GM23338 (cell line): ENCODE measurements at regions not wholly inside any gene's neighbourhood (a gene's known extent, or its start where the extent isn't known, plus 50 kb on each side); places are given as distances from the start of the nearest gene placed in this dataset.

ENCODE experiments used
- ATAC-seq: fragments of 200-7000 bp; cut with Tn5 transposase; 3 replicates; pipeline ENCODE4 v1.9.1; 2020
- DNase-seq: peaks from one replicate; pipeline ENCODE4 v3.0.0-alpha.2; 2015; ENCODE audit warnings: low spot score
- H2AFZ ChIP-seq: fragments of 200-600 bp; sonication (generic); 2 replicates; pipeline ENCODE4 v1.8.0; 2016; ENCODE audit warnings: antibody characterized with exemption, mild to moderate bottlenecking, moderate library complexity
- H3F3A ChIP-seq: fragments of 200-600 bp; sonication (generic); replicated peaks from 2 replicates; pipeline ENCODE4 v1.8.0; 2017; ENCODE audit warnings: antibody characterized with exemption, mixed run types, low read depth
- H3K27ac ChIP-seq: fragments of 200-600 bp; sonication (generic); 2 replicates; pipeline ENCODE4 v1.6.1; 2016; ENCODE audit warnings: low read depth
- H3K27me3 ChIP-seq: fragments of 200-600 bp; sonication (generic); 2 replicates; pipeline ENCODE4 v1.8.0; 2016; ENCODE audit warnings: mild to moderate bottlenecking, mixed run types, moderate library complexity; ENCODE audit not compliant: insufficient read depth
- H3K36me3 ChIP-seq: fragments of 200-600 bp; sonication (generic); 2 replicates; pipeline ENCODE4 v1.8.0; 2016; ENCODE audit warnings: mild to moderate bottlenecking; ENCODE audit not compliant: insufficient read depth
- H3K4me1 ChIP-seq: fragments of 200-600 bp; sonication (generic); 2 replicates; pipeline ENCODE4 v1.8.0; 2016; ENCODE audit warnings: mild to moderate bottlenecking, moderate library complexity; ENCODE audit not compliant: insufficient read depth
- H3K4me2 ChIP-seq: fragments of 200-600 bp; sonication (generic); 2 replicates; pipeline ENCODE4 v1.7.1; 2017; ENCODE audit warnings: mixed run types
- H3K4me3 ChIP-seq: fragments of 200-600 bp; sonication (generic); 2 replicates; pipeline ENCODE4 v1.6.1; 2016; ENCODE audit warnings: mixed run types
- H3K79me2 ChIP-seq: fragments of 200-600 bp; sonication (generic); replicated peaks from 2 replicates; pipeline ENCODE4 v1.8.0; 2017; ENCODE audit warnings: mild to moderate bottlenecking; ENCODE audit not compliant: insufficient read depth
- H3K9me2 ChIP-seq: fragments of 200-600 bp; sonication (generic); 2 replicates; pipeline ENCODE4 v1.8.0; 2017; ENCODE audit not compliant: insufficient read depth
- H4K20me1 ChIP-seq: fragments of 200-600 bp; sonication (generic); replicated peaks from 2 replicates; pipeline ENCODE4 v1.8.0; 2017; ENCODE audit warnings: mild to moderate bottlenecking; ENCODE audit not compliant: insufficient read depth
- H3K27ac Mint-ChIP-seq: 2 replicates; pipeline ENCODE4 v1.8.0; 2020; ENCODE audit warnings: inconsistent platforms, mild to moderate bottlenecking, moderate library complexity, mixed read lengths
- H3K27me3 Mint-ChIP-seq: 3 replicates; pipeline ENCODE4 v1.8.0; 2022; ENCODE audit warnings: low read depth, mild to moderate bottlenecking, moderate library complexity, mixed read lengths, inconsistent platforms; ENCODE audit not compliant: insufficient read depth, poor library complexity
- H3K36me3 Mint-ChIP-seq: 3 replicates; pipeline ENCODE4 v1.8.0; 2021; ENCODE audit warnings: low read depth, mild to moderate bottlenecking, inconsistent platforms, moderate library complexity, mixed read lengths
- H3K4me1 Mint-ChIP-seq: 3 replicates; pipeline ENCODE4 v1.8.0; 2020; ENCODE audit warnings: mild to moderate bottlenecking, inconsistent platforms, mixed read lengths
- H3K4me3 Mint-ChIP-seq: 3 replicates; pipeline ENCODE4 v1.8.0; 2021; ENCODE audit warnings: moderate library complexity, mild to moderate bottlenecking, inconsistent platforms, mixed read lengths
- H3K9me3 Mint-ChIP-seq: 3 replicates; pipeline ENCODE4 v1.8.0; 2020; ENCODE audit warnings: moderate library complexity, mild to moderate bottlenecking, inconsistent platforms, mixed read lengths
- CREB1 ChIP-seq: fragments of 250-450 bp; sonication (Bioruptor Pico); IDR thresholded peaks from 2 replicates; pipeline ENCODE4 v1.5.0; 2020; ENCODE audit warnings: low read depth, mild to moderate bottlenecking, moderate library complexity
- EZH2 ChIP-seq: fragments of 200-600 bp; sonication (generic); IDR thresholded peaks from one replicate; pipeline ENCODE4 v1.8.0; 2017; ENCODE audit warnings: antibody characterized with exemption, mild to moderate bottlenecking, low read depth; ENCODE audit not compliant: unreplicated experiment
- EZH2phosphoT487 ChIP-seq: fragments of 200-600 bp; sonication (generic); IDR thresholded peaks from one replicate; pipeline ENCODE4 v1.8.1; 2018; ENCODE audit warnings: antibody characterized with exemption; ENCODE audit not compliant: unreplicated experiment
- JUNB ChIP-seq: IDR thresholded peaks from one replicate; pipeline ENCODE4 v1.6.1; 2016; ENCODE audit warnings: antibody characterized with exemption; ENCODE audit not compliant: unreplicated experiment
- NANOG ChIP-seq: IDR thresholded peaks from 2 replicates; pipeline ENCODE4 v1.6.1; 2016; ENCODE audit warnings: antibody characterized with exemption, borderline replicate concordance
- POLR2AphosphoS5 ChIP-seq: IDR thresholded peaks from 2 replicates; pipeline ENCODE4 v1.6.1; 2016; ENCODE audit warnings: antibody characterized with exemption, low read depth
- STAT1 ChIP-seq: IDR thresholded peaks from one replicate; pipeline ENCODE4 v1.6.1; 2016; ENCODE audit warnings: antibody characterized with exemption; ENCODE audit not compliant: unreplicated experiment
- ZNF114 ChIP-seq: fragments of 250-450 bp; sonication (Bioruptor Pico); IDR thresholded peaks from 2 replicates; pipeline ENCODE4 v1.5.0; 2020; ENCODE audit warnings: mild to moderate bottlenecking, moderate library complexity
- ZNF331 ChIP-seq: fragments of 250-450 bp; sonication (Bioruptor Pico); IDR thresholded peaks from 2 replicates; pipeline ENCODE4 v1.5.0; 2020; ENCODE audit warnings: low read depth, mild to moderate bottlenecking, moderate library complexity
- TF ChIP-seq, protein P1 (sequence below), 2 experiments: fragments of 200-600 bp in 1 of 2; sonication (generic) in 1 of 2; conservative IDR thresholded peaks; 2 replicates each; pipeline versions ENCODE4 v1.5.1 to v1.6.1; 2016 to 2017; ENCODE audit warnings: antibody characterized with exemption in 2 of 2, low read depth in 2 of 2, mild to moderate bottlenecking in 2 of 2, moderate library complexity in 1 of 2
- TF ChIP-seq, protein P2 (sequence below): IDR thresholded peaks from one replicate; pipeline ENCODE4 v1.6.1; 2018; ENCODE audit warnings: antibody characterized with exemption; ENCODE audit not compliant: unreplicated experiment
- TF ChIP-seq, protein P3 (sequence below): fragments of 250-450 bp; sonication (Bioruptor Pico); IDR thresholded peaks from 2 replicates; pipeline ENCODE4 v1.5.0; 2020; ENCODE audit warnings: mild to moderate bottlenecking, moderate library complexity
- TF ChIP-seq, protein P4 (sequence below): IDR thresholded peaks from 2 replicates; pipeline ENCODE4 v1.6.1; 2016; ENCODE audit warnings: antibody characterized with exemption

DNA sequence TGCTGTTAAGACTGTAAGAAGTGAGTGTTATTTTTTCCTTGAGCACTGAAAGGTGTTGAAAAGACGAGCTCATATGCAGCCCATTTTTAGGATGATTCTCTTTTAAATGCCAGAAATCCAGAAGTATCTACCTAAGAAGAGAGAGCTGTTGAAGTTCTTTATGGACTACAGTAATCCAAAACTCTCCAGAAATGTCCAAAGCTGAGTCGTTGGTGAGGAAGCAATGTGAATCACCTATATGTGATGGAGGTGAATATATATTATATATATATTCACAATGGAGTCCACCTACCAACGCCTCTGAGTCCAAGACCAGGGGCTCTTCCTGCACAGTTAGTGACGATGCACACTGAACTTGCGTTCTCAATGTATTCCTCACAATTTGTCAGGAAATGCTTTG lies 252.7 kb upstream of the PITRM1 start:
- H3K9me3 Mint-ChIP-seq: no peaks in the 10 kb centered on the region
- H3K4me1 ChIP-seq: no peaks in the 10 kb centered on the region
- no peaks in the 10 kb centered on the region for H3F3A ChIP-seq
- no peak overlapping the region for H3K27ac Mint-ChIP-seq
- H3K27me3 ChIP-seq: no peaks in the 10 kb centered on the region
- peaks cover 3% of the 10 kb centered on the region for H3K27me3 Mint-ChIP-seq
- no peaks in the 10 kb centered on the region for H4K20me1 ChIP-seq
- H3K36me3 ChIP-seq: no peaks in the 10 kb centered on the region
- no peak overlapping the region for H2AFZ ChIP-seq
- peaks cover 7% of the 10 kb centered on the region; the same call in 1 of the 3 replicates for H3K4me1 Mint-ChIP-seq
- 0 out of 2 replicates have a peak, but pooled peaks cover 8% of the 10 kb centered on the region for H3K9me2 ChIP-seq
- H3K4me3 ChIP-seq: no peak overlapping the region
- TF ChIP-seq, protein P1, sequence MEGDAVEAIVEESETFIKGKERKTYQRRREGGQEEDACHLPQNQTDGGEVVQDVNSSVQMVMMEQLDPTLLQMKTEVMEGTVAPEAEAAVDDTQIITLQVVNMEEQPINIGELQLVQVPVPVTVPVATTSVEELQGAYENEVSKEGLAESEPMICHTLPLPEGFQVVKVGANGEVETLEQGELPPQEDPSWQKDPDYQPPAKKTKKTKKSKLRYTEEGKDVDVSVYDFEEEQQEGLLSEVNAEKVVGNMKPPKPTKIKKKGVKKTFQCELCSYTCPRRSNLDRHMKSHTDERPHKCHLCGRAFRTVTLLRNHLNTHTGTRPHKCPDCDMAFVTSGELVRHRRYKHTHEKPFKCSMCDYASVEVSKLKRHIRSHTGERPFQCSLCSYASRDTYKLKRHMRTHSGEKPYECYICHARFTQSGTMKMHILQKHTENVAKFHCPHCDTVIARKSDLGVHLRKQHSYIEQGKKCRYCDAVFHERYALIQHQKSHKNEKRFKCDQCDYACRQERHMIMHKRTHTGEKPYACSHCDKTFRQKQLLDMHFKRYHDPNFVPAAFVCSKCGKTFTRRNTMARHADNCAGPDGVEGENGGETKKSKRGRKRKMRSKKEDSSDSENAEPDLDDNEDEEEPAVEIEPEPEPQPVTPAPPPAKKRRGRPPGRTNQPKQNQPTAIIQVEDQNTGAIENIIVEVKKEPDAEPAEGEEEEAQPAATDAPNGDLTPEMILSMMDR (conservative IDR thresholded peaks at IDR 0.05; ENCODE audit: low read depth in 2 of 2): no peak
- TF ChIP-seq, protein P2, sequence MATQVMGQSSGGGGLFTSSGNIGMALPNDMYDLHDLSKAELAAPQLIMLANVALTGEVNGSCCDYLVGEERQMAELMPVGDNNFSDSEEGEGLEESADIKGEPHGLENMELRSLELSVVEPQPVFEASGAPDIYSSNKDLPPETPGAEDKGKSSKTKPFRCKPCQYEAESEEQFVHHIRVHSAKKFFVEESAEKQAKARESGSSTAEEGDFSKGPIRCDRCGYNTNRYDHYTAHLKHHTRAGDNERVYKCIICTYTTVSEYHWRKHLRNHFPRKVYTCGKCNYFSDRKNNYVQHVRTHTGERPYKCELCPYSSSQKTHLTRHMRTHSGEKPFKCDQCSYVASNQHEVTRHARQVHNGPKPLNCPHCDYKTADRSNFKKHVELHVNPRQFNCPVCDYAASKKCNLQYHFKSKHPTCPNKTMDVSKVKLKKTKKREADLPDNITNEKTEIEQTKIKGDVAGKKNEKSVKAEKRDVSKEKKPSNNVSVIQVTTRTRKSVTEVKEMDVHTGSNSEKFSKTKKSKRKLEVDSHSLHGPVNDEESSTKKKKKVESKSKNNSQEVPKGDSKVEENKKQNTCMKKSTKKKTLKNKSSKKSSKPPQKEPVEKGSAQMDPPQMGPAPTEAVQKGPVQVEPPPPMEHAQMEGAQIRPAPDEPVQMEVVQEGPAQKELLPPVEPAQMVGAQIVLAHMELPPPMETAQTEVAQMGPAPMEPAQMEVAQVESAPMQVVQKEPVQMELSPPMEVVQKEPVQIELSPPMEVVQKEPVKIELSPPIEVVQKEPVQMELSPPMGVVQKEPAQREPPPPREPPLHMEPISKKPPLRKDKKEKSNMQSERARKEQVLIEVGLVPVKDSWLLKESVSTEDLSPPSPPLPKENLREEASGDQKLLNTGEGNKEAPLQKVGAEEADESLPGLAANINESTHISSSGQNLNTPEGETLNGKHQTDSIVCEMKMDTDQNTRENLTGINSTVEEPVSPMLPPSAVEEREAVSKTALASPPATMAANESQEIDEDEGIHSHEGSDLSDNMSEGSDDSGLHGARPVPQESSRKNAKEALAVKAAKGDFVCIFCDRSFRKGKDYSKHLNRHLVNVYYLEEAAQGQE: no peak
- TF ChIP-seq POLR2AphosphoS5: no peak
- TF ChIP-seq, protein P3, sequence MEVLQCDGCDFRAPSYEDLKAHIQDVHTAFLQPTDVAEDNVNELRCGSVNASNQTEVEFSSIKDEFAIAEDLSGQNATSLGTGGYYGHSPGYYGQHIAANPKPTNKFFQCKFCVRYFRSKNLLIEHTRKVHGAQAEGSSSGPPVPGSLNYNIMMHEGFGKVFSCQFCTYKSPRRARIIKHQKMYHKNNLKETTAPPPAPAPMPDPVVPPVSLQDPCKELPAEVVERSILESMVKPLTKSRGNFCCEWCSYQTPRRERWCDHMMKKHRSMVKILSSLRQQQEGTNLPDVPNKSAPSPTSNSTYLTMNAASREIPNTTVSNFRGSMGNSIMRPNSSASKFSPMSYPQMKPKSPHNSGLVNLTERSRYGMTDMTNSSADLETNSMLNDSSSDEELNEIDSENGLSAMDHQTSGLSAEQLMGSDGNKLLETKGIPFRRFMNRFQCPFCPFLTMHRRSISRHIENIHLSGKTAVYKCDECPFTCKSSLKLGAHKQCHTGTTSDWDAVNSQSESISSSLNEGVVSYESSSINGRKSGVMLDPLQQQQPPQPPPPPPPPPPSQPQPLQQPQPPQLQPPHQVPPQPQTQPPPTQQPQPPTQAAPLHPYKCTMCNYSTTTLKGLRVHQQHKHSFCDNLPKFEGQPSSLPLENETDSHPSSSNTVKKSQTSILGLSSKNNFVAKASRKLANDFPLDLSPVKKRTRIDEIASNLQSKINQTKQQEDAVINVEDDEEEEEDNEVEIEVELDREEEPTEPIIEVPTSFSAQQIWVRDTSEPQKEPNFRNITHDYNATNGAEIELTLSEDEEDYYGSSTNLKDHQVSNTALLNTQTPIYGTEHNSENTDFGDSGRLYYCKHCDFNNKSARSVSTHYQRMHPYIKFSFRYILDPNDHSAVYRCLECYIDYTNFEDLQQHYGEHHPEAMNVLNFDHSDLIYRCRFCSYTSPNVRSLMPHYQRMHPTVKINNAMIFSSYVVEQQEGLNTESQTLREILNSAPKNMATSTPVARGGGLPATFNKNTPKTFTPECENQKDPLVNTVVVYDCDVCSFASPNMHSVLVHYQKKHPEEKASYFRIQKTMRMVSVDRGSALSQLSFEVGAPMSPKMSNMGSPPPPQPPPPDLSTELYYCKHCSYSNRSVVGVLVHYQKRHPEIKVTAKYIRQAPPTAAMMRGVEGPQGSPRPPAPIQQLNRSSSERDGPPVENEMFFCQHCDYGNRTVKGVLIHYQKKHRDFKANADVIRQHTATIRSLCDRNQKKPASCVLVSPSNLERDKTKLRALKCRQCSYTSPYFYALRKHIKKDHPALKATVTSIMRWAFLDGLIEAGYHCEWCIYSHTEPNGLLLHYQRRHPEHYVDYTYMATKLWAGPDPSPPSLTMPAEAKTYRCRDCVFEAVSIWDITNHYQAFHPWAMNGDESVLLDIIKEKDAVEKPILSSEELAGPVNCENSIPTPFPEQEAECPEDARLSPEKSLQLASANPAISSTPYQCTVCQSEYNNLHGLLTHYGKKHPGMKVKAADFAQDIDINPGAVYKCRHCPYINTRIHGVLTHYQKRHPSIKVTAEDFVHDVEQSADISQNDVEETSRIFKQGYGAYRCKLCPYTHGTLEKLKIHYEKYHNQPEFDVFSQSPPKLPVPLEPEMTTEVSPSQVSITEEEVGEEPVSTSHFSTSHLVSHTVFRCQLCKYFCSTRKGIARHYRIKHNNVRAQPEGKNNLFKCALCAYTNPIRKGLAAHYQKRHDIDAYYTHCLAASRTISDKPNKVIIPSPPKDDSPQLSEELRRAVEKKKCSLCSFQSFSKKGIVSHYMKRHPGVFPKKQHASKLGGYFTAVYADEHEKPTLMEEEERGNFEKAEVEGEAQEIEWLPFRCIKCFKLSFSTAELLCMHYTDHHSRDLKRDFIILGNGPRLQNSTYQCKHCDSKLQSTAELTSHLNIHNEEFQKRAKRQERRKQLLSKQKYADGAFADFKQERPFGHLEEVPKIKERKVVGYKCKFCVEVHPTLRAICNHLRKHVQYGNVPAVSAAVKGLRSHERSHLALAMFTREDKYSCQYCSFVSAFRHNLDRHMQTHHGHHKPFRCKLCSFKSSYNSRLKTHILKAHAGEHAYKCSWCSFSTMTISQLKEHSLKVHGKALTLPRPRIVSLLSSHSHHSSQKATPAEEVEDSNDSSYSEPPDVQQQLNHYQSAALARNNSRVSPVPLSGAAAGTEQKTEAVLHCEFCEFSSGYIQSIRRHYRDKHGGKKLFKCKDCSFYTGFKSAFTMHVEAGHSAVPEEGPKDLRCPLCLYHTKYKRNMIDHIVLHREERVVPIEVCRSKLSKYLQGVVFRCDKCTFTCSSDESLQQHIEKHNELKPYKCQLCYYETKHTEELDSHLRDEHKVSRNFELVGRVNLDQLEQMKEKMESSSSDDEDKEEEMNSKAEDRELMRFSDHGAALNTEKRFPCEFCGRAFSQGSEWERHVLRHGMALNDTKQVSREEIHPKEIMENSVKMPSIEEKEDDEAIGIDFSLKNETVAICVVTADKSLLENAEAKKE: no peak
- TF ChIP-seq ZNF114 (CRISPR knock-in tag): no peak
- no peak for TF ChIP-seq EZH2phosphoT487
- TF ChIP-seq EZH2: no peak
- TF ChIP-seq, protein P4, sequence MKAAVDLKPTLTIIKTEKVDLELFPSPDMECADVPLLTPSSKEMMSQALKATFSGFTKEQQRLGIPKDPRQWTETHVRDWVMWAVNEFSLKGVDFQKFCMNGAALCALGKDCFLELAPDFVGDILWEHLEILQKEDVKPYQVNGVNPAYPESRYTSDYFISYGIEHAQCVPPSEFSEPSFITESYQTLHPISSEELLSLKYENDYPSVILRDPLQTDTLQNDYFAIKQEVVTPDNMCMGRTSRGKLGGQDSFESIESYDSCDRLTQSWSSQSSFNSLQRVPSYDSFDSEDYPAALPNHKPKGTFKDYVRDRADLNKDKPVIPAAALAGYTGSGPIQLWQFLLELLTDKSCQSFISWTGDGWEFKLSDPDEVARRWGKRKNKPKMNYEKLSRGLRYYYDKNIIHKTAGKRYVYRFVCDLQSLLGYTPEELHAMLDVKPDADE: no peak
- no peak for TF ChIP-seq NANOG
- TF ChIP-seq CREB1 (CRISPR knock-in tag): no peak
- no peak for TF ChIP-seq STAT1
- TF ChIP-seq JUNB: no peak
- no peak for TF ChIP-seq ZNF331
- no peak overlapping the region for H3K27ac ChIP-seq
- no peaks in the 10 kb centered on the region for H3K79me2 ChIP-seq
- no peaks in the 10 kb centered on the region for H3K36me3 Mint-ChIP-seq
- no peak for DNase-seq
- no peak overlapping the region for H3K4me2 ChIP-seq
- H3K4me3 Mint-ChIP-seq: no peak overlapping the region
- no peak for ATAC-seq
